ENCODE measurements at regions not wholly inside any gene's neighbourhood (a gene's known extent, or its start where the extent isn't known, plus 50 kb on each side); places are given as distances from the start of the nearest gene placed in this dataset.

- Mint-ChIP-seq H3K36me3 (ENCODE audit: low read depth) (no peaks in the 10 kb centered on the region), H3K27me3 (peaks cover 7% of the 10 kb centered on the region), H3K4me3 (no peak overlapping the region), H3K4me1 (no peaks in the 10 kb centered on the region), H3K9me3 (no peaks in the 10 kb centered on the region), H3K27ac (no peak overlapping the region)
- no peak for ATAC-seq (replicated peaks)
Observed at GRCh38 chr12:24595652-24596235, 353.2 kb downstream of the BCAT1 start.

GRCh38 chr12:24591715-24592440 lies 357.0 kb downstream of the BCAT1 start:
- no peak for ATAC-seq (replicated peaks)
- Mint-ChIP-seq H3K4me3 (no peak overlapping the region), H3K4me1 (no peaks in the 10 kb centered on the region), H3K9me3 (no peaks in the 10 kb centered on the region), H3K36me3 (ENCODE audit: low read depth) (no peaks in the 10 kb centered on the region), H3K27me3 (peaks cover 3% of the 10 kb centered on the region), H3K27ac (no peak overlapping the region)

GRCh38 chr12:24591079-24591626 lies 357.7 kb downstream of the BCAT1 start:
- ATAC-seq (replicated peaks) = no peak
- H3K36me3 Mint-ChIP-seq (ENCODE audit: low read depth) = no peaks in the 10 kb centered on the region
- no peak overlapping the region for H3K27ac Mint-ChIP-seq
- no peaks in the 10 kb centered on the region for H3K9me3 Mint-ChIP-seq
- H3K27me3 Mint-ChIP-seq = peaks cover 3% of the 10 kb centered on the region
- H3K4me1 Mint-ChIP-seq = no peaks in the 10 kb centered on the region
- no peak overlapping the region for H3K4me3 Mint-ChIP-seq

- no peaks in the 10 kb centered on the region for H3K36me3 Mint-ChIP-seq (ENCODE audit: low read depth)
- peaks cover 6% of the 10 kb centered on the region for H3K27me3 Mint-ChIP-seq
- no peak overlapping the region for H3K4me3 Mint-ChIP-seq
- H3K27ac Mint-ChIP-seq = no peak overlapping the region
- no peaks in the 10 kb centered on the region for H3K4me1 Mint-ChIP-seq
- H3K9me3 Mint-ChIP-seq = peaks cover 10% of the 10 kb centered on the region
- no peak for ATAC-seq (replicated peaks)
Observed at GRCh38 chr12:24586293-24586692, 362.6 kb downstream of the BCAT1 start.

- Mint-ChIP-seq H3K27me3 (peaks cover 9% of the 10 kb centered on the region), H3K4me3 (no peak overlapping the region), H3K4me1 (no peaks in the 10 kb centered on the region), H3K36me3 (ENCODE audit: low read depth) (no peaks in the 10 kb centered on the region), H3K27ac (no peak overlapping the region), H3K9me3 (peaks cover 21% of the 10 kb centered on the region)
- ATAC-seq (replicated peaks) = no peak
Observed at GRCh38 chr12:24584032-24584675, 364.7 kb downstream of the BCAT1 start.

- Mint-ChIP-seq H3K4me1 (no peaks in the 10 kb centered on the region), H3K36me3 (ENCODE audit: low read depth) (no peaks in the 10 kb centered on the region), H3K27me3 (peaks cover 10% of the 10 kb centered on the region), H3K9me3 (peaks cover 21% of the 10 kb centered on the region), H3K4me3 (no peak overlapping the region), H3K27ac (no peak overlapping the region)
- ATAC-seq (replicated peaks) = no peak
Observed at GRCh38 chr12:24582954-24583601, 365.8 kb downstream of the BCAT1 start.

GRCh38 chr12:24574538-24574937 lies 374.4 kb downstream of the BCAT1 start:
- H3K4me3 Mint-ChIP-seq = no peak overlapping the region
- no peak for ATAC-seq (replicated peaks)
- H3K27ac Mint-ChIP-seq = no peak overlapping the region
- peaks cover 27% of the 10 kb centered on the region for H3K27me3 Mint-ChIP-seq
- H3K4me1 Mint-ChIP-seq = no peaks in the 10 kb centered on the region
- peaks cover 3% of the 10 kb centered on the region for H3K9me3 Mint-ChIP-seq
- no peaks in the 10 kb centered on the region for H3K36me3 Mint-ChIP-seq (ENCODE audit: low read depth)

- no peak for ATAC-seq (replicated peaks)
- H3K27me3 Mint-ChIP-seq = peaks cover 26% of the 10 kb centered on the region
- H3K9me3 Mint-ChIP-seq = no peaks in the 10 kb centered on the region
- H3K4me3 Mint-ChIP-seq = no peak overlapping the region
- no peaks in the 10 kb centered on the region for H3K4me1 Mint-ChIP-seq
- no peak overlapping the region for H3K27ac Mint-ChIP-seq
- H3K36me3 Mint-ChIP-seq (ENCODE audit: low read depth) = no peaks in the 10 kb centered on the region
Observed at GRCh38 chr12:24573621-24574020, 375.3 kb downstream of the BCAT1 start.

GRCh38 chr12:24565300-24565699 lies 383.6 kb downstream of the BCAT1 start:
- no peaks in the 10 kb centered on the region for H3K36me3 Mint-ChIP-seq (ENCODE audit: low read depth)
- no peak for ATAC-seq (replicated peaks)
- H3K27ac Mint-ChIP-seq = no peak overlapping the region
- H3K27me3 Mint-ChIP-seq = peaks cover 66% of the 10 kb centered on the region
- H3K9me3 Mint-ChIP-seq = no peaks in the 10 kb centered on the region
- peaks cover 12% of the 10 kb centered on the region for H3K4me1 Mint-ChIP-seq
- H3K4me3 Mint-ChIP-seq = no peak overlapping the region

- H3K27ac Mint-ChIP-seq = no peak overlapping the region
- ATAC-seq (replicated peaks) = peak; percentile 31
- no peaks in the 10 kb centered on the region for H3K36me3 Mint-ChIP-seq (ENCODE audit: low read depth)
- peaks cover 12% of the 10 kb centered on the region for H3K4me1 Mint-ChIP-seq
- no peaks in the 10 kb centered on the region for H3K9me3 Mint-ChIP-seq
- peak overlapping the region; percentile 54 for H3K4me3 Mint-ChIP-seq
- peaks cover 70% of the 10 kb centered on the region for H3K27me3 Mint-ChIP-seq
Observed at GRCh38 chr12:24562771-24563431, 386.0 kb downstream of the BCAT1 start.

- peak; percentile 42 for ATAC-seq (replicated peaks)
- Mint-ChIP-seq H3K4me3 (peak overlapping the region; percentile 54), H3K9me3 (no peaks in the 10 kb centered on the region), H3K27me3 (peaks cover 68% of the 10 kb centered on the region), H3K4me1 (peaks cover 12% of the 10 kb centered on the region), H3K36me3 (ENCODE audit: low read depth) (no peaks in the 10 kb centered on the region), H3K27ac (no peak overlapping the region)
Observed at GRCh38 chr12:24561882-24562770, 386.8 kb downstream of the BCAT1 start.

GRCh38 chr12:24561411-24561871 lies 387.5 kb downstream of the BCAT1 start:
- no peak for ATAC-seq (replicated peaks)
- no peaks in the 10 kb centered on the region for H3K36me3 Mint-ChIP-seq (ENCODE audit: low read depth)
- H3K4me3 Mint-ChIP-seq = peak overlapping the region; percentile 54
- H3K27ac Mint-ChIP-seq = no peak overlapping the region
- peaks cover 12% of the 10 kb centered on the region for H3K4me1 Mint-ChIP-seq
- no peaks in the 10 kb centered on the region for H3K9me3 Mint-ChIP-seq
- peaks cover 66% of the 10 kb centered on the region for H3K27me3 Mint-ChIP-seq

GRCh38 chr12:24560831-24561271 lies 388.1 kb downstream of the BCAT1 start:
- Mint-ChIP-seq H3K36me3 (ENCODE audit: low read depth) (no peaks in the 10 kb centered on the region), H3K27me3 (peaks cover 64% of the 10 kb centered on the region), H3K9me3 (no peaks in the 10 kb centered on the region), H3K4me1 (peaks cover 12% of the 10 kb centered on the region), H3K4me3 (peak overlapping the region; percentile 54), H3K27ac (no peak overlapping the region)
- no peak for ATAC-seq (replicated peaks)

Data from activated T-helper 17 cell treated with anti-CD3 and anti-CD28 coated beads, Interleukin-2, amount 50 U/mL, for 72 hours (primary cell).